Loucy (cell line): ENCODE measurements at regions not wholly inside any gene's neighbourhood (a gene's known extent, or its start where the extent isn't known, plus 50 kb on each side); places are given as distances from the start of the nearest gene placed in this dataset.

Experiments used
- H2AFZ ChIP-seq: fragments of 200-600 bp; sonication (generic); 2 replicates; pipeline ENCODE4 v1.6.0; 2016; ENCODE audit warnings: antibody characterized with exemption, mild to moderate bottlenecking, low read length, moderate library complexity
- H3F3A ChIP-seq: fragments of 200-600 bp; 2 replicates; pipeline ENCODE4 v1.6.0; 2016; ENCODE audit warnings: antibody characterized with exemption, low read depth, mild to moderate bottlenecking
- H3K27me3 ChIP-seq: fragments of 200-600 bp; sonication (generic); 2 replicates; pipeline ENCODE4 v1.6.1; 2014; ENCODE audit warnings: low read length, mild to moderate bottlenecking; ENCODE audit not compliant: insufficient read depth, poor library complexity, severe bottlenecking
- H3K36me3 ChIP-seq: fragments of 200-600 bp; sonication (generic); 2 replicates; pipeline ENCODE4 v1.6.1; 2016; ENCODE audit warnings: low read length; ENCODE audit not compliant: insufficient read depth
- H3K4me1 ChIP-seq: fragments of 200-600 bp; sonication (generic); 2 replicates; pipeline ENCODE4 v1.5.1; 2014; ENCODE audit warnings: low read length, mild to moderate bottlenecking; ENCODE audit not compliant: insufficient read depth, poor library complexity, severe bottlenecking
- H3K4me2 ChIP-seq: fragments of 200-600 bp; sonication (generic); 2 replicates; pipeline ENCODE4 v1.6.0; 2014; ENCODE audit warnings: antibody characterized with exemption, low read length, low read depth, mild to moderate bottlenecking; ENCODE audit not compliant: poor library complexity, severe bottlenecking
- H3K4me3 ChIP-seq: fragments of 200-600 bp; sonication (generic); 2 replicates; pipeline ENCODE4 v1.5.1; 2014; ENCODE audit warnings: low read length, mild to moderate bottlenecking, mixed read lengths; ENCODE audit not compliant: poor library complexity, severe bottlenecking
- H3K79me2 ChIP-seq: fragments of 200-600 bp; sonication (generic); 2 replicates; pipeline ENCODE4 v1.6.1; 2014; ENCODE audit warnings: low read length; ENCODE audit not compliant: insufficient read depth
- H3K9ac ChIP-seq: fragments of 200-600 bp; sonication (generic); 2 replicates; pipeline ENCODE4 v1.6.0; 2014; ENCODE audit warnings: mild to moderate bottlenecking, low read depth, low read length, moderate library complexity; ENCODE audit not compliant: poor library complexity, severe bottlenecking
- H3K9me2 ChIP-seq: fragments of 200-600 bp; sonication (generic); replicated peaks from 2 replicates; pipeline ENCODE4 v1.6.1; 2016; ENCODE audit warnings: low read depth, low read length, mixed read lengths
- H3K9me3 ChIP-seq: fragments of 200-600 bp; sonication (generic); 2 replicates; pipeline ENCODE4 v1.6.1; 2014; ENCODE audit warnings: mild to moderate bottlenecking, antibody characterized with exemption, low read length, low read depth; ENCODE audit not compliant: insufficient read depth
- H4K20me1 ChIP-seq: fragments of 200-600 bp; sonication (generic); 2 replicates; pipeline ENCODE4 v1.6.0; 2014; ENCODE audit warnings: antibody characterized with exemption, low read length, mild to moderate bottlenecking; ENCODE audit not compliant: insufficient read depth, poor library complexity, severe bottlenecking
- EZH2phosphoT487 ChIP-seq: fragments of 200-600 bp; IDR thresholded peaks from 2 replicates; pipeline ENCODE4 v1.6.1; 2018; ENCODE audit warnings: antibody characterized with exemption, mild to moderate bottlenecking, moderate library complexity, borderline replicate concordance
- TF ChIP-seq, protein P1 (sequence below): fragments of 200-600 bp; sonication (generic); conservative IDR thresholded peaks from 2 replicates; pipeline ENCODE4 v1.5.1; 2014; ENCODE audit warnings: mild to moderate bottlenecking, antibody characterized with exemption, low read length

DNA sequence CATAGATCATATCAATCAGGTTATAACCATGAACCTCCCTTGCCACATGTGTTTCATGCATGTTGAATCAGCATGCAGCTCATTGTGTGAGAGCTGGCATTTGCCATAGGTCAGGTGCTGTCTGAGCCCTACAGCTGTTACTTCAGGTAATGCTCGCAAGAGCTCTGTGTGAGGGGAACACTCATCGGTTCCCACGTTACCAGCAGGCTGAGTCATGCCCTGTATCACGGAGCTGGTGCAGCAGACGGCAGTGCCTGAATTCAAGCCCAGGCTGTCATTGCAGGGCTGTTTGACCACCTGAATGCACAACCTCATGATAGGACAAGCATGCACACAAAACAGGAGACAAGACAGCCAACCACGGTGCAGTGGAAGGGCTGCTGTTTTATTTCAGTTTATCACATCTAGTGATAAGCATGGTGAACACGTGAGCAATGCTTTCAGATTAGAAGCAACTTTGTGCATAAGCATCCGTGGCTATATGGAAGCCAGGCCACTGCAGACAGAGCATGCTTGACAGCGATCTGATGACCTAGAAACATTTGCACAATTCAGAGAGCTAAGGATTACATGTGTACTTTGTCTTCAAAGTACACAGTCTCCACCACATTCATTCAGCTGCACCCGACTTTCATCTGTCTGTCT is 56.4 kb upstream of the PFKP start:
- H3K79me2 ChIP-seq = no peaks in the 10 kb centered on the region
- no peak overlapping the region for H3K4me3 ChIP-seq

GRCh38 chr10:3010334-3010733 is 57.0 kb upstream of the PFKP start:
- no peak overlapping the region for H3K9ac ChIP-seq
- H3K27me3 ChIP-seq = no peaks in the 10 kb centered on the region
- no peaks in the 10 kb centered on the region for H3K9me2 ChIP-seq
- H3K4me2 ChIP-seq = no peak overlapping the region
- TF ChIP-seq, protein P1, sequence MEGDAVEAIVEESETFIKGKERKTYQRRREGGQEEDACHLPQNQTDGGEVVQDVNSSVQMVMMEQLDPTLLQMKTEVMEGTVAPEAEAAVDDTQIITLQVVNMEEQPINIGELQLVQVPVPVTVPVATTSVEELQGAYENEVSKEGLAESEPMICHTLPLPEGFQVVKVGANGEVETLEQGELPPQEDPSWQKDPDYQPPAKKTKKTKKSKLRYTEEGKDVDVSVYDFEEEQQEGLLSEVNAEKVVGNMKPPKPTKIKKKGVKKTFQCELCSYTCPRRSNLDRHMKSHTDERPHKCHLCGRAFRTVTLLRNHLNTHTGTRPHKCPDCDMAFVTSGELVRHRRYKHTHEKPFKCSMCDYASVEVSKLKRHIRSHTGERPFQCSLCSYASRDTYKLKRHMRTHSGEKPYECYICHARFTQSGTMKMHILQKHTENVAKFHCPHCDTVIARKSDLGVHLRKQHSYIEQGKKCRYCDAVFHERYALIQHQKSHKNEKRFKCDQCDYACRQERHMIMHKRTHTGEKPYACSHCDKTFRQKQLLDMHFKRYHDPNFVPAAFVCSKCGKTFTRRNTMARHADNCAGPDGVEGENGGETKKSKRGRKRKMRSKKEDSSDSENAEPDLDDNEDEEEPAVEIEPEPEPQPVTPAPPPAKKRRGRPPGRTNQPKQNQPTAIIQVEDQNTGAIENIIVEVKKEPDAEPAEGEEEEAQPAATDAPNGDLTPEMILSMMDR = no peak
- TF ChIP-seq EZH2phosphoT487 = no peak
- no peak overlapping the region for H2AFZ ChIP-seq
- no peaks in the 10 kb centered on the region for H3K9me3 ChIP-seq
- no peaks in the 10 kb centered on the region for H3K79me2 ChIP-seq
- no peak overlapping the region for H3K4me3 ChIP-seq
- H3F3A ChIP-seq = no peaks in the 10 kb centered on the region
- no peaks in the 10 kb centered on the region for H3K36me3 ChIP-seq
- no peaks in the 10 kb centered on the region for H3K4me1 ChIP-seq
- H4K20me1 ChIP-seq = no peaks in the 10 kb centered on the region

More for the DNA sequence above, 56.4 kb upstream of the PFKP start:
- TF ChIP-seq, protein P1 = no peak
- no peak for TF ChIP-seq EZH2phosphoT487
- Histone ChIP-seq H3K36me3 (no peaks in the 10 kb centered on the region), H3K27me3 (no peaks in the 10 kb centered on the region), H4K20me1 (no peaks in the 10 kb centered on the region), H2AFZ (no peak overlapping the region), H3K9me3 (no peaks in the 10 kb centered on the region), H3K9me2 (no peaks in the 10 kb centered on the region), H3K9ac (no peak overlapping the region), H3F3A (no peaks in the 10 kb centered on the region), H3K4me2 (no peak overlapping the region), H3K4me1 (no peaks in the 10 kb centered on the region)

- Histone ChIP-seq H3K9me3 (no peaks in the 10 kb centered on the region), H2AFZ (no peak overlapping the region), H3K4me2 (no peak overlapping the region)
These were observed 58.0 kb upstream of the PFKP start for GRCh38 chr10:3009341-3009740.

More at GRCh38 chr10:3009341-3009740, 58.0 kb upstream of the PFKP start:
- Histone ChIP-seq H3F3A (no peaks in the 10 kb centered on the region), H3K27me3 (no peaks in the 10 kb centered on the region), H3K36me3 (no peaks in the 10 kb centered on the region), H3K4me3 (no peak overlapping the region), H4K20me1 (no peaks in the 10 kb centered on the region), H3K9ac (no peak overlapping the region), H3K4me1 (no peaks in the 10 kb centered on the region), H3K79me2 (no peaks in the 10 kb centered on the region), H3K9me2 (no peaks in the 10 kb centered on the region)
- TF ChIP-seq EZH2phosphoT487 = no peak
- TF ChIP-seq, protein P1 = no peak
